ENCODE measurements at regions not wholly inside any gene's neighbourhood (a gene's known extent, or its start where the extent isn't known, plus 50 kb on each side); places are given as distances from the start of the nearest gene placed in this dataset.
A peak's percentile ranks its signal among the peaks of the same experiment; 100 is the strongest.
"Not testable (repeated sequence)": the region's sequence is repeated elsewhere in the genome, so short reads cannot be mapped to it uniquely, and the experiment has no call there.

DNA sequence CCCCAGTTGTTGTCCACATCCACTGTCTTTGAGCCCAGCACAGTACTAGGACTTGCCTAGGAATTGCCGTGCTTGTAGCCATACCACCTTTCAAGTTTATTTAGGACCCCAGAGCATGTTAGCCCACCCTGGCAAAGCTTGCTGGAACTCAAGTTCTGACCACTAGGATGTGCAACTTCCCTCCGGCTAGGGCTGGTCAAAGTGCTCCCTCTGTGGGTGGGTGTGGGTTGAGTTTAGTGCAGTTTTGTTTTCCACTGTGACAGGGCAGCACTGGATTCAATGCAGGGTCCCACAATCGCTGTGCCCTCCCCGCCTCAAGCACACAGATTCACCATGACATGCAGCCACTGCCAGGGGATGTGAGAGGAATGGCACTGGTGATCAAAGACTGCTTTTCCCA lies 96.0 kb downstream of the RASGEF1B start:
- no peak for DNase-seq (ENCODE audit: low read depth)

DNA sequence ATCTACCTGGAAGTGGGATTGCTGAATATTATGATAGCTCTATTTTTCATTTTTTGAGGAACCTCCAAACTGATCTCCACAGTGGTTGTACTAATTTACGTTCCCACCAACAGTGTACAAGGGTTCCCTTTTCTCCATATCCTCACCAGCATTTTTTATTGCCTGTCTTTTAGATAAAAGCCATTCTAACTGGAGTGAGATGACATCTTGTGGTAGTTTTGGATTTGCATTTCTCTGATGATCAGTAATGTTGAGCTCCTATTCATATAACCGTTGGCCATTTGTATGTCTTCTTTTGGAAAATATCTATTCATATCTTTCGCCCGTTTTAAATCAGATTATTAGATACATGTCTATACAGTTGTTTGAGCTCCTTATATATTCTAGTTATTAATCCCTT lies 101.8 kb downstream of the RASGEF1B start:
- DNase-seq (ENCODE audit: low read depth), result no peak

DNA sequence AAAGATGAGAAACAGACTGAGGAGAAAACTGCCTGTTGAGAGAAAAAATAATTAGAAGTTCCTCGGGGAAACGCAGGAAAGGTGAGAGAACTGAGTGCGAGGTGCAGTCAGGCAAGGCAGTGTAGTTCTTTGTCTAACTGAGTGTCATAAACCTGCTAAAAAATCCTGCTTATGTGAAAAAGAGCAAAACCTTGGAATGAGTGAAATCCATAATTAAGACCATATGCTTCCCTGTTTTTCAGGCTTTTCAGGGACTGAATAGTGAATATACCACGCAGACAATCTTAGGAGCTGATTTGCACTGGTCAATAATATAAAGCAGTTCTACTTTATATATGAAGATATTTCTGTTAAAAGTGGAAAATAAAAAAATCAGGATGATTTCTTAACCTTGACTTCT lies 104.9 kb downstream of the RASGEF1B start:
- DNase-seq (ENCODE audit: low read depth), result no peak

DNA sequence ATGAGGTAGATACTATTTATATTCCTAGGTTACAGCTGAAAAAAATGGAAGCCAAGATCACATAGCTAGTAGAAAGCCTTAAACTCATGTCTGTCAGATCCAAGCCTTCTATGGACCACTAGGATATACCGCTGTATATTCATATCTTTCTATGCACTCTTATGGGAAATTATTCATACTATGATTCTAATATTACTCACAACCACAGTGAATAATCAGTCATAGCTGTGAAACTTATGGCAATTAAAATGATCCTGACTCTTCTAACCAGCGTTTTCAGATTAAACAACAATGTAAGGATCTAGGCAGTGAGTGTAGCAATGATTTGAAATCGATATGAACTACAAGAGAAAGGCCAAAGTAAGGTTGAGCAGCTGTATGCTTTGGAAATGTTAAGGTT lies 111.0 kb downstream of the RASGEF1B start:
- no peak for DNase-seq (ENCODE audit: low read depth)

DNA sequence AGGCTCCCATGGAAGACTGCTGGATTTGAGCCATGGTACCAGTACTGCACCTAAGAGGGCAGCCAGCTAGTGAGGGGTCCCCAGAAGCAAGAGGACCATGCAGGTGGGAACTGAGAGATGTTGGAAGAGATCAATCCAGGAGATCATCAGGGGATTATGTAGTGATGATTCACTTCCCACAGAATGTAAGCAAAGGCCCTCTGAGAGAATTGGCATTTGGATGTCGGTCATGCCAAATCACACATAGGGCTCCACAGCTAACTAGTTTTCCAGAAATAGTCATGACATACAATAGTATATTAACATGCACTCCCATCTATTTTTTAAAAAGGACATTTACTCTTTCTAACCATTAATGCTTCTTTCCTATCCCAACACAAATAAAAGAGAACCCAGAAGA lies 112.5 kb downstream of the RASGEF1B start:
- no peak for DNase-seq (ENCODE audit: low read depth)

DNA sequence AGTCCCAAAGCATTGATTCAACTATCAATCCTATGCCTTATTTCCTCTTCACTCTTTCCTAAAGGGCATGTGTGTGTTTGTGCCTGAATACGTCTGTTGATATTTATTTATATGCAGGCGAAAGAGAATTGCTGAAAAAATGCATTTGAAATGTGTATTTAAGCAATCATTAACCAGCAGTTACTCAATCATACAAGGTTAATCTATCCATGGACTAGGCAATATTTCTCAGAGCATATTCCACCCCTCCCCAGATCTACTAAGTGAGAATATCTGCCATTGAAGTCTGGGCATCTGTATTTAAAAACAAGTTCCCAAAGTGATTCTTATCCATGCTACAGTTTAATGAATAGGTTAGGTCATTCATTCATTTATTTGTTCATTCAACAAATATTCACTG lies 113.6 kb downstream of the RASGEF1B start:
- no peak for DNase-seq (ENCODE audit: low read depth)

DNA sequence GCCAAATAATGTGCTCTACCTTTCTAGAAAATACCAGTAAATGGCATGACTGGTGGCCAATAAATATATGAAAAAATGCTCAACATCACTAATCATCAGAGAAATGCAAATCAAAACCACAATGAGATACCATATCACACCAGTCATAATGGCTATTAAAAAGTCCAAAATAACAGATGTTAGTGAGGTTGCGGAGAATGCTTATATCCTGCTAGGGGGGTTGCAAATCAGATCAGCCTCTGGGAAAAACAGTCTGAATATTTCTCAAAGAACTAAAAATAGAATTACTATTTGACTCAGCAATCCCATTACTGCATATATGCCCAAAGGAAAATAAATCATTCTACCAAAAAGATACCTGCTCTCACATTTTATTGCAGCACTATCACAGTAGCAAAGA lies 115.1 kb downstream of the RASGEF1B start:
- no peak for DNase-seq (ENCODE audit: low read depth)

DNA sequence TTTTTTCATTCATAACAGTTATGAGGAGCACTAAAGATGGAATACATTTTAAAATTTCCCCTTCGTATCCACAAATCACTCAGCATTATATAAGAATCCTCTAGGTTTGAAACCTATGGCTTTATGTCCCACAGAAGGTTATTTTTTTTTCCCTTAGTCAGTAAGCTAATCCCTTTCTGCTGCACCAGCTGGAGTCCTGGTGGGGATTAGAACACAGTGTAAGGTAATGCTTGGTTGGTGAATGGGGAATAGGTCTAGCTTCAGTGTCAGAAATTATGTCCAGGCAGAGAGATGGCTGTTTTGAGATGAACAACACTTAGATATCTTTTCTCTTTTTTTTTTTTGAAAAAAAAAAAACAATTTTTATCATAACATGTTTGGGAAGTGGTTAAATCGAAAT lies 116.6 kb downstream of the RASGEF1B start:
- DNase-seq (ENCODE audit: low read depth), result no peak

DNA sequence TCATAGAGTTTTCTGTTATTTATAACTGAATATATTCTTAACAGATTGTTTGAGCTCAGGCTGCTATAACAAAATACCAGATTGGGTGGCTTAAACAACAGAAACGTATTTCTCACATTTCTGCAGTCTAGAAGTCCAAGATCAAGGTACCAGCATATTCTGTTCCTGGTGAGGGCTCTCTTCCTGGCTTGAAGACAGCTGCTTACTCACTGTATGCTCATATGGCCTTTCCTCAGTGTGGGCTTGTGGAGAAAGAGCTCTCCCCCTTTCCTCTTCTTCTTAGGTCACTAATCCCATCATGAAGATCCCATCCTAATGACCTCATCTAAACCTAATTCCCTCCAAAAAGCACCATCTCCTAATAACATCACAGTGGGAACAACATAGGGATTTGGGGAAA lies 117.8 kb downstream of the RASGEF1B start:
- DNase-seq (ENCODE audit: low read depth), result peak; percentile 39

DNA sequence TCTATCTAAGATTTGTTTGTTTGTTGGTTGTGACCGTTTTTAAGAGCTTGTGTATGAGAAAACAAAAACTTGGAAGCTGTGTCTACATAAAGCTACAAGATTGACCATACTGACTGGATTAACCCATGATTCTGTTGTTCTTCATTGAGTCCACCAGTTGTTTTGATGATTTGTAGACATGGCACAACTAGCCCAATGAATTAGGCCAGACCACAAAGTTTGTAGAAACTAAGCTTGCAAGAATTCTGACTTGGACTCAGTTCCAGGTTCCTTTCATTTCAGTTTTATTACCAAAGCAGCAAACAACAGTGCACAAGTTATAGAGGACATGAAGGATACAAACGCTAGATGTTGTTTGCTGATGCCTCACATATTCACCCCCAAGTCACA lies 119.3 kb downstream of the RASGEF1B start:
- peak; percentile 51 for DNase-seq (ENCODE audit: low read depth)

DNA sequence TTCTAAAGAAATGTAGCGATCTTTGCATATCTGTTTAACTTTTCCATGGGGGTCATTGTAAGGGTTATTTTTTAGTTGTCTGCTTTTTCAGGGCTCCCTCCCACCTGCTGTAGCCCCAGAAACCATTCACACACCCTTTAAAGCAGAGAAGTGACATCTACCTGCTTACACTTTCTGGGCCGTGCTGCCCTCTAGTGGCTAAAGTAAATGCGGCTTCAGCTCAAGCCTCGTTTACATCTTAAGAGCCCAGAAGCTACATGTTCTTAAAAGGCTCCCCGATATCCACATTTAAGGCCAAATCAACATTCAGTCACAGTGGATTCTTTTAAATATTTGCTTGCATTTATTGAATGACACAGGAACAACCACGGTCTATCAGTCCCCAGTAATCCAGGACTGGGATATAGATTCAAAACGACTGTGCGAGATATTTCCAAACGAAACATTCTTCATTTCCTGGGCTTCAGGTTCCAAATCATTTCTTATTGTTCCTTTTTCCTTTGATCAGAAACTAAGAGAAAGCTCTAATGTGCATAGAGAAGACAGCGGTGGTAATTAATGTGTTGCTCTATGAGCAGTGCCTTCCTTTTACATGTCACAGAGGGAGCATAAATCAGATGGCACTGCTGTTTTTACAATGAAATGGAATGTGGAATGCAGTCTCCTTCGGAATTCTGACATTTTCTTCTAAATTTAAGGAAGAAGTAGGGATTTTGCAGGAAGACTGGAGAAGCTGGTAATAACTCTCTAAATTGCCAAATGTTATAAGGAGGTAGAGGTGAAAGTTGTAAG lies 119.9 kb downstream of the RASGEF1B start:
- peak; percentile 53 for DNase-seq (ENCODE audit: low read depth)

DNA sequence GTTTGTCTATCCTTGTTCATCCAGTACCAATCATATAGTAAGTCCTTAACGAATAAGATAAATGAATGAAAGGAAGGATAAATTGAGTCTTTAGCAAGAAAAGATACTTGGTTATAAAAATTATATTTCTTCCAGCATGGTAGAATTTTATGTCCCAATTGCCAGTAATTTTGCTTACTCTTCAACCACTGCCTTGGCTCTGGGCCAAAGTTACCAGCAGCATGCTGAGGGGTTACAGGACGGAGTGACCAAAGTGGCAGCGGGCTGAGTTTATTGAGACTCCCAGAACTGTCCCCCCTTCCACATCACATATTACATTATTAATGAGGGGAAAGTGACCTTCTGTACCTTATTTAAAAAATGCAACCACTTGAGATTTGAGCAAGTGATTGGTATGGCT lies 121.7 kb downstream of the RASGEF1B start:
- no peak for DNase-seq (ENCODE audit: low read depth)

DNA sequence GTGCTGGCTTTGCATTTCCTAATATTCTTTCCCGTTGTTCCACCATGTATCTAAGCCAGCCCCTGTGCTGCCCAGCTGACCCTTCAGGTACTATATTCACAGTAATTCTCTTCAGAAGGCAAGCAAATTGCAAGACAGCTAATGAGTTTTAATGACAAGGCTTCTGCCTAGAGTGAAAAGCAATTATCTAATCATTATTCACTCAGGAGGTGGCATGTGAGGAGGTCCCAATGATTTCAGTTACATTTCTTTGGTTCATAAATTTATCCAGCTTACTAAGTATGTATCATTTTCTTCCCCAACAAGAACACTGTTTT lies 123.0 kb downstream of the RASGEF1B start:
- DNase-seq (ENCODE audit: low read depth), result no peak

DNA sequence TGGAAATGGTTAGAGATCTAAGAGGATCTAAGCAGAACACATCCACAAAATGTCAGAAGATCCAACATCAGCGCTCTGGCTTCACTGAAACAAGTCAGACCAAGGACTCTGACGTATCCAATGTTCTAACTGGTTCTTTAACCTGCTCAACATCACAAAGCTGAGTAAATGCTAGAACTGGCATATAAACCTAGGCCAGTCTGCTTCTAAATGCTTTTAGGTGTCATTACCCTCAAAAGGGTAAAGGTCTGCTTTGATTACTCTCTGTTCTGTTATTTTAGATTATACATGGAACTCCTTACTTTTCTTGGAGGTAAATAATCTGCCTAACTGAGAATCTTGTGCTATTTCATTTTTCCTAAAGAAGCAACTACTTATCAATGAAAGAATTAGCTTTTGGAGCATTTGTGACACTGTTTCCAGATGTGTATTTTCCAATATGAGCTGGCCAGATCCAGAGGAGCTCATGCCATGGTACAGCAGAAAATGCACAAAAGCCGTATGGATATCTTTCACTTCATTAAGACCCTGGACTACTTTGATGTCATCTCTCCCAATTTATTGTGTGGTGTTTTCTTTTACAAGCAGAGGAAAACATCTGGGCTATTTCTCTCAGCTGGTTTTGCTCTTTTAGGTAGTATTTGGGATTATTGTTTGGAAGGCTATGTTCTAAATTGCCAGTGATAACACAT lies 123.5 kb downstream of the RASGEF1B start:
- no peak for DNase-seq (ENCODE audit: low read depth)

DNA sequence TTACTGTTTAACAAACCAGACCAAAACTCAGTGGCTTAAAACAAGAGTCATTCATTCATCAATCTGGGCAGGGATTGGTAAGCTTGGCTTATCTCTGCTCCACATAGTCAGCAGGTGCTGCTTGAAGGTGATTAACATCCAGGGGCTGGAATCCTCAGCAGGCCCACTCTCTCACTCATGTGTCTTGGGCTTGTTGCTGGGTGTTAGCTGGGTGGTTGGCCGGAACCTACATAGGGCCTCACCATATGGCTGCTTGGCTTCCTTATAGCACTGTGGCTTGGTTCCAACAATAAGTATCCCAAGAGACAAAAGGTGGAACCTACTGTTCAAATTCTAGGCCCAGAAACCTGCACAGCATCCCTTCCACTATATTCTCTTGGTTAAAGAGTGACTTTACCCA lies 125.0 kb downstream of the RASGEF1B start:
- no peak for DNase-seq (ENCODE audit: low read depth)

DNA sequence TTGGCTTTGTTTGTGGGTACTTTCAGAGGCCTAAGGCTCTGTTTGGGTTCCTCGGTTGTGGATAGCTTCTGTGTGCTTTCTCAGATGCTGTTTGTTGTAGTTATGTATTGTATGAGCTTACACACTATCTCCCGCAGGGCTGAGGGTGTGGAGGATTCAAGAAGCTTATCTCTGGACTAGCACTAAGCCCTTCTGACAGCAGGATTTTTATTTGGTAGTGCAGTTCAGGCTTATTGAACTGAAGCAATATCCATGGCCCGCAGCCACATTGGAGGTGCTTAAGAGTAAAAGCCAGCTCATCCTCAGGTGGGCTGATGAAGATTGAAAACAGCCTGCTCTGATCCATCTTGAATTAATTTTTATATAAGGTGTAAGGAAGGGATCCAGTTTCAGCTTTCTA lies 128.2 kb downstream of the RASGEF1B start:
- DNase-seq (ENCODE audit: low read depth), result no peak

DNA sequence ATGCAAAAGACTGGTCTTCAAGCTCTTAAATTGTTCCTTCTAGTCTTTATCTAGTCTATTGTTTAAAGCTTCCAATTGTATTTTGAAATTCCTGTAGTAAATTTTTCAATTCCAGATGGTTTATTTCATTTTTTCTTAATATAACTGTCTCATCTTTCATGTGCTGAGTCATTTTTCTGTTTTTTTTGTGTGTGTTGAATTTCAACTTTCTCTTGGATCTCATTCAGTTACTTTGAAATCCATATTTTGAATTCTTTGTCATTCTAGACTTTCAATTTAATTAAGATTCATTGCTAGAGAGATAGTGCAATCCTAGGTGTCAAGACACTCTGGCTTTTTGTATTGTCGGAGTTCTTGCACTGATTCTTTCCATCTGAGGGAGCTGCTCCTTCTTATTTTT lies 128.0 kb upstream of the PRKG2 start:
- no peak for DNase-seq (ENCODE audit: low read depth)

DNA sequence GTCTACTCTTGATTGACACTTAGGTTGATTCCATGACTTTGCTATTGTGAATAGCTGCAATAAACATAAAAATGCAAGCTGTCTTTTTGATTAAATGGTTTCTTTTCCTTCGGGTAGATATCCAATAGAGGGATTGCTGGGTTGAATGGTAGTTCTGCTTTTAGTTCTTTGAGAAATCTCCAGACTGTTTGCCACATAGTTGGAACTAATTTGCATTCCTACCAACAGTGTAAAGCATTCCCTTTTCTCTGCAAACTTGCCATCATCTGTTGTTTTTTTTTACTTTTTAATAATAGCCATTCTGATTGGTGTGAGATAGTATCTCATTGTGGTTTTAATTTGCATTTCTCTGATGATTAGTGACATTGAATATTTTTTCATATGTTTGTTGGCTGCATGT lies 122.2 kb upstream of the PRKG2 start:
- DNase-seq (ENCODE audit: low read depth), result no peak

DNA sequence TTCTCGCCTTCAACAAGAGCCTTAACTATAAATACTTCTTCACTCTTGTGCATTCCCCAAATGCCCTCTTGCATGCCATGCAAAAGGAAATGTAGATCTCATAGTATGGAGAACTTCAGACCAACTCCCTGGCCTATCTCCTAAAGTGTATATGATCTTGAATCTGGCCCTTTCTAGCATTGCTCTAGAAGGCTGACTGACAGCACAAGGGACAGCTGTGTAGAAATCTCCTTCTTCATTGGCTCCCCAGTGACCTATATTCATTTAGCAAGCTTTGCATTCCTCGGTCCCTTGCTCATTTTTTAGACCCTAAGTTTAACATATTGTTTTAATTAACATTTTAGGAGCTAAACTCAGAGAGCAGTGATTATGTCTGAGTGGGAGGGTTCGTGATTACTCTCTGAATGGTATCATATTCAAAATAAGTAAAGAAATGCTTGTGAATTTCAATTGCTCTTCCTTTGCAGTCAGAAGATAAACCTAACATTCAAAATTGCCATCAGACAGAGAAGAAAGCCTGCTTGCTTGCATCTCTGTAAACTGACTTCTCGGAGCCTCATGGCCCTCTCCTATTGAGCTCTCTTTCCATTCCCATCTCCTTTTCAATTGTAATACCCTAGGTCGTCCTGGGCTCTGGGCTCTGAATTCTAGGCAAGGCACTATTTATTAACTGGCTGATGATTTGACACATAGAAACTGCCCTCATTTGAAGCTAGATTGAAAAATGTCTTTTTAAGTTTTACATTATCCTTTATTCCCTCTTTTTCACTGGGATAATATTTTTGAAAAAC lies 120.3 kb upstream of the PRKG2 start:
- DNase-seq (ENCODE audit: low read depth), result no peak

DNA sequence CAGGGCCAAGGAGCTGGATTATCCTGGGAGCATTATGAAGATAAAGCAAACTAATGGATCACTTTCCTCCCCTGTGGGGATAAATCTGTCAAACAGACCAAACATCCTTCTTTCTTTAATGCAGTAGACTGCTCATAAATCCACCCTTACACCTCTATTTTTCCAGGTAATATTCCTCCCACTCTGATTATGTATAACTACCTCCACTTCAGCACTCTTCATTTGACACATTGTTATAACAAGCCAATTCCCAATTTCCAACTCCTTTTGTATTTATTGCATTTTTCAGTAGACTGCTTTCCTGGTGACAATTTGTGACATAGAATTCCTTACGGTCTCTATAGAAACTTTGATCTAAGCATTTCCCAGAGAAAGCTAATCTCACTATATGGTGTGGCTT lies 115.0 kb upstream of the PRKG2 start:
- DNase-seq (ENCODE audit: low read depth), result no peak

DNA sequence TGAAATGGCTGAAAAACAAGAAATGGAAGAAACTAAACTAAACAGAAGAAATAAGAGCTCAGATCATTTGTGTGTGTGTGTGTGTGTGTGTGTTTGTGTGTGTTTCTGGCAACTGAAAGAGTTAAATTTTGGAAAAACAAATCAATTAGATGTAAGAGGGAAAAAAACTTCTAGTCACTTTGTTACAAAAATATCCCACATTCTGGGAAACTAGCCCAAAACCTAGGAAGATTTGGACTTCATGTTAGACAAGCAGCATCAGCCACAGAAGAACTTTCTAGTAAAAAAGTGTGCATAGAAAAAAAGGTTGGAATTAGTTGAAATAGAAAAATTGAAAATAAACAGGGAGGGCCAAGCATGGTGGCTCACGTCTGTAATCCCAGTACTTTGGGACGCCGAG lies 111.6 kb upstream of the PRKG2 start:
- DNase-seq (ENCODE audit: low read depth), result no peak

DNA sequence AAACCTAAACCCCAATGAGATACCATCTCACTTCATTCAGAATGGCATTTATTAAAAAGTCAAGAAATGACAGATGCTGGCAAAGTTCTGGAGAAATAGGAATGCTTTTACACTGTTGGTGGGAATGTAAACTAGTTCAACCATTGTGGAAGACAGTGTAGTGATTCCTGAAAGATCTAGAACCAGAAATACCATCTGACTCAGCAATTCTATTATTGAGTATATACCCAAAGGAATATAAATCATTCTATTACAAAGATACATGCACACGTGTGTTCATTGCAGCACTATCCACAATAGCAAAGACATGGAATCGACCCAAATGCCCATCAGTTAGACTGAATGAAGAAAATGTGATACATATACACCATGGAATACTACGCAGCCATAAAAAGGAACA lies 109.6 kb upstream of the PRKG2 start:
- not testable (repeated sequence) for DNase-seq (ENCODE audit: low read depth)

DNA sequence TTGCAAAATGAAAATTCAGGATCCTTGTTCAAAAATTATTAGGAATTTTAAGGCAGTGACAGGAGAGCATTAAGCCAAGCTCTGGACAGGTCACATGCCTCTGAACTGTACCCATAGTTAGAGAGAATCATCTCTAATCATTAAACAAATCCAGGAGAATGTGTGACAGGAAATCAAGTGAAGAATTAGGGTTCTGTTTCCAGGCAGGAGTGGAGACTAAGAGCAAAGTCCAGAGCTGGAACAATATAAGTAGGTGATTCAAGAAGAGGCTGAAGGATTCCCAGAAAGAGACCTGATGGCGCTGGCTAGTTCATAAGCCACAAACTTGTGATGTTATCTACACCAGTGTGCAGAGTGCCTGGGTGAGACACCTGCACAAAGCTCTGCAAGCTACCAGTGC lies 104.6 kb upstream of the PRKG2 start:
- DNase-seq (ENCODE audit: low read depth), result no peak
